ENCODE measurements at regions not wholly inside any gene's neighbourhood (a gene's known extent, or its start where the extent isn't known, plus 50 kb on each side); places are given as distances from the start of the nearest gene placed in this dataset.

DNA sequence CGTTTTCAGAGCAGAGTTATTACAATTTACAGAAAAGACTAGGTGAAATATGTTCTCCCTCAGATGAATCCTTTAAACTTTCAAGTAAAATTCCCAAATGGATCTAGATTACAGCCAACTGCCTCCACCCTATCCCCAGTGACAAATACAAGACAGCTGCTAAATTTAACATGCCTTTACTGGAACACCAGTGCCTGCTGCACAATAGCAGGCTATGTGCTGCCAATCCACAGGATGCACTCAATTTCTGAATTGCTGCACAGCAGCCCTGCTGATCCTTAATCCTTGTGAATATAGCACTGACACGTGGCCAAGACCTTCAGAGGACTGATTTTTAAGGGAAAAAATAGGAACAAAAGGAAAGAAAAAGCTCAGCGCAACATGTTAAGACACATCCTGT lies 128.9 kb downstream of the CCER1 start:
- H3K4me3 ChIP-seq (ENCODE audit: low read depth, low read length): no peak overlapping the region
- DNase-seq (ENCODE audit: low read depth): no peak
- ChIA-PET POLR2A (no interaction called here), CTCF (no interaction called here)
- no peaks in the 10 kb centered on the region for H3K27me3 ChIP-seq (ENCODE audit: control insufficient read depth, insufficient read depth, low read length)
- no peaks in the 10 kb centered on the region for H3K36me3 ChIP-seq (ENCODE audit: control insufficient read depth, insufficient read depth, low read length)
- TF ChIP-seq, protein P1, sequence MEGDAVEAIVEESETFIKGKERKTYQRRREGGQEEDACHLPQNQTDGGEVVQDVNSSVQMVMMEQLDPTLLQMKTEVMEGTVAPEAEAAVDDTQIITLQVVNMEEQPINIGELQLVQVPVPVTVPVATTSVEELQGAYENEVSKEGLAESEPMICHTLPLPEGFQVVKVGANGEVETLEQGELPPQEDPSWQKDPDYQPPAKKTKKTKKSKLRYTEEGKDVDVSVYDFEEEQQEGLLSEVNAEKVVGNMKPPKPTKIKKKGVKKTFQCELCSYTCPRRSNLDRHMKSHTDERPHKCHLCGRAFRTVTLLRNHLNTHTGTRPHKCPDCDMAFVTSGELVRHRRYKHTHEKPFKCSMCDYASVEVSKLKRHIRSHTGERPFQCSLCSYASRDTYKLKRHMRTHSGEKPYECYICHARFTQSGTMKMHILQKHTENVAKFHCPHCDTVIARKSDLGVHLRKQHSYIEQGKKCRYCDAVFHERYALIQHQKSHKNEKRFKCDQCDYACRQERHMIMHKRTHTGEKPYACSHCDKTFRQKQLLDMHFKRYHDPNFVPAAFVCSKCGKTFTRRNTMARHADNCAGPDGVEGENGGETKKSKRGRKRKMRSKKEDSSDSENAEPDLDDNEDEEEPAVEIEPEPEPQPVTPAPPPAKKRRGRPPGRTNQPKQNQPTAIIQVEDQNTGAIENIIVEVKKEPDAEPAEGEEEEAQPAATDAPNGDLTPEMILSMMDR (IDR thresholded peaks at IDR 0.05; ENCODE audit: insufficient read depth, low read depth, low read length): no peak

DNA sequence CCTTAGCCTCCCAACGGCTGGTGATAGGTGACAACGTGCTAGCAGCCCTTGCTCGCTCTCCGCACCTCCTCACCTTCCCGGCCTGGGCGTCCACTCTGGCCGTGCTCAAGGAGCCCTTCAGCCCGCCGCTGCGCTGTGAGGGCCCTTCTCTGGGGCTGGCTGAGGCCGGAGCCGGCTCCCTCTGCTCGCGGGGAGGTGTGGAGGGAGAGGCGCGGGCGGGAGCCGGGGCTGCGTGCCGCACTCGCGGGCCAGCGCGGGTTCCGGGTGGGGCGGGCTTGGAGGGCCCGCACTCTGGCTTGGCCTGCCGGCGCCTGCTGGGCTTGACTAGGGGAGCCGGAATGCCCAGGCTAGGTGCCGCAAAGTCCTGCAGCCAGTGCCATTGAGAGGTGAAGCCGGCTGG lies 131.1 kb downstream of the CCER1 start:
- Histone ChIP-seq H3K4me3 (ENCODE audit: low read depth, low read length) (no peak overlapping the region), H3K27me3 (ENCODE audit: control insufficient read depth, insufficient read depth, low read length) (no peaks in the 10 kb centered on the region), H3K36me3 (ENCODE audit: control insufficient read depth, insufficient read depth, low read length) (no peaks in the 10 kb centered on the region)
- TF ChIP-seq, protein P1 (IDR thresholded peaks at IDR 0.05; ENCODE audit: insufficient read depth, low read depth, low read length): no peak
- ChIA-PET POLR2A (no interaction called here), CTCF (no interaction called here)
- DNase-seq (ENCODE audit: low read depth): no peak

DNA sequence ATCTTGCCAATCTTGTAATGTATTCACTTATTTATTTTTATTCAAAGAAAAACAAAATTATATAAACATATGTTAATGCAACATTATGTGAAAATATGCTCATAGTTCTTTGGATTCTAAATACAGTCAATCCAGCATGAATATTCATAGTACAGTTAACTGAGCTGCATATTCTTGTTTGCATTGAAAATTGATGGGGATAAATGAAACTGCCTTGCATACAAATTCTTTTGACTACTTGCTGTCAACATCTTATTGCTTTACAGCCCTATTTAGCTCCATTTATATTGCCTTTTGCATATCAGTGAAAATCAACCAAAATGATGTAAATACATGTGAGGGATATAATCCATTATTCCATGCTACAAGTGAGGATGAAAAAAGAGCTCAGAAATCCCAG lies 135.3 kb downstream of the CCER1 start:
- TF ChIP-seq, protein P1 (IDR thresholded peaks at IDR 0.05; ENCODE audit: insufficient read depth, low read depth, low read length): no peak
- CTCF ChIA-PET: interaction anchor here (0.9 kb wide), 1 partner anchor 35 kb away, joined by 3 read pairs; no protein-coding TSS in a partner anchor
- POLR2A ChIA-PET: no interaction called here
- Histone ChIP-seq H3K27me3 (ENCODE audit: control insufficient read depth, insufficient read depth, low read length) (no peaks in the 10 kb centered on the region), H3K4me3 (ENCODE audit: low read depth, low read length) (no peak overlapping the region), H3K36me3 (ENCODE audit: control insufficient read depth, insufficient read depth, low read length) (no peaks in the 10 kb centered on the region)
- DNase-seq (ENCODE audit: low read depth): no peak

DNA sequence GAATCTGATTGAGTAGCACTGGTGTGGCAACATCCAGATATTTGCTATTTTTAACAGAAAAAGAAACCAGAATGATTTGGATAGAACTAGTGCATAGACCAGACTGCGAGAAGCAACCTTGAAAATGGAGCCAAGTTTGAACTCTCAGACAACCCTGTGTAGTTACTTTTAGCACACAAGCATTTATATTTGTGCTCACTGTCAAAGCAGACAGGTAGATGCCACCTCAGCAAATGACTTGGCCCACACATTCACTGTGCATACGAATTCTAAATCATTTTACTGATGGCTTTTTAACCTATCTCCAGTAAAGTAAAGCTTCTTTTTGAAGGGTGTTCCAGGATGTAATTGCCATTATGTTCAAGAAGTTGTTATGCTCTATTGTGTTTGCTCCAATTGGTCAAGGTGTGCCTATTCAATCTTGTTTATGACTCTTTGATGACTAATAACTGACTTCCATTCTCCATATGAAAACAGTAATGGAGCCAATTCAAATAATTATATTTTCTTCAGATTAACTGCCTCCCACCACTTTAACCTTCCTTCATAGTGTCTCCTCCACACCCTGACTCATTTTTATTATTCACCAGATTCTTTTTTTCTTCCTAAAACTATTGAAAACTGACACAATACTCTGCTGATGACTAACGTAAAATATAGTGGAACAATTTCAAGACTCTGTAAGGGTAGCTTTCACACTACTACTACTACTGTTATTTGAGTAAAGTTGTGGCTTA lies 138.5 kb downstream of the CCER1 start:
- ChIA-PET POLR2A (no interaction called here), CTCF (no interaction called here)
- TF ChIP-seq, protein P1 (IDR thresholded peaks at IDR 0.05; ENCODE audit: insufficient read depth, low read depth, low read length): no peak
- H3K36me3 ChIP-seq (ENCODE audit: control insufficient read depth, insufficient read depth, low read length): no peaks in the 10 kb centered on the region
- H3K27me3 ChIP-seq (ENCODE audit: control insufficient read depth, insufficient read depth, low read length): no peaks in the 10 kb centered on the region
- no peak for DNase-seq (ENCODE audit: low read depth)
- H3K4me3 ChIP-seq (ENCODE audit: low read depth, low read length): no peak overlapping the region

DNA sequence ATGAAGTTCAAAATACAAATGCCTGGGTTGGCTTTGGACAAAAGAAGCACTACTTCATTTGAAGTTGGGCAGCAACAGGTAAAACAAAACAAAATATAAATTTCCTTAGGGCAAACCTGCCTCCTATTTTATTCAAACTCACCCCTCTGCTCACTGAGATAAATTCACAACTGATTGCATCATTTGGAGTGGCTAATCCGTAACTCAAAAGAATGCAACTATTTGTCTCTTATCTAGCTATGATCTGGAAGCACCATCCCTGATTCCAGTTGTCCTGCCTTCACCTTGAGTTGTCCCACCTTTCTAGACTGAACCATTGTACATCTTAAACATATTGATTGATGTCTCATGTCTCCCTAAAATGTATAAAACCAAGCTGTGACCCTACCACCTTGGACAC lies 145.0 kb downstream of the CCER1 start:
- no peak overlapping the region for H3K4me3 ChIP-seq (ENCODE audit: low read depth, low read length)
- ChIA-PET CTCF (no interaction called here), POLR2A (no interaction called here)
- H3K36me3 ChIP-seq (ENCODE audit: control insufficient read depth, insufficient read depth, low read length): no peaks in the 10 kb centered on the region
- no peaks in the 10 kb centered on the region for H3K27me3 ChIP-seq (ENCODE audit: control insufficient read depth, insufficient read depth, low read length)
- TF ChIP-seq, protein P1 (IDR thresholded peaks at IDR 0.05; ENCODE audit: insufficient read depth, low read depth, low read length): no peak
- no peak for DNase-seq (ENCODE audit: low read depth)

All from BJ (cell line).